ENCODE measurements at regions not wholly inside any gene's neighbourhood (a gene's known extent, or its start where the extent isn't known, plus 50 kb on each side); places are given as distances from the start of the nearest gene placed in this dataset.
"Not testable (repeated sequence)": the region's sequence is repeated elsewhere in the genome, so short reads cannot be mapped to it uniquely, and the experiment has no call there.

- no peaks in the 10 kb centered on the region for H3K4me1 ChIP-seq (ENCODE audit: control insufficient read depth, insufficient read depth, low read length)
- H3K36me3 ChIP-seq (ENCODE audit: control insufficient read depth in 2 of 2, insufficient read depth in 1 of 2, low read length in 2 of 2), result no peaks in the 10 kb centered on the region
- H3K27ac ChIP-seq (ENCODE audit: extremely low read depth, low read depth, low read length), result no peak overlapping the region
- POLR2A ChIA-PET, result no interaction called here
- TF ChIP-seq ZFP3 (tag by site-specific recombination; IDR thresholded peaks at IDR 0.05; ENCODE audit: low read depth) (no peak), OVOL3 (tag by site-specific recombination; IDR thresholded peaks at IDR 0.05) (no peak), ZNF768 (tag by site-specific recombination; IDR thresholded peaks at IDR 0.05) (no peak), ZNF792 (tag by site-specific recombination; IDR thresholded peaks at IDR 0.05) (no peak), ZNF510 (tag by site-specific recombination; IDR thresholded peaks at IDR 0.05; ENCODE audit: insufficient replicate concordance) (no peak), ZNF248 (tag by site-specific recombination; IDR thresholded peaks at IDR 0.05) (no peak), ZNF184 (tag by site-specific recombination; IDR thresholded peaks at IDR 0.05) (no peak), YY1 (tag by site-specific recombination; IDR thresholded peaks at IDR 0.05) (no peak)
- no peak overlapping the region for H3K4me3 ChIP-seq (ENCODE audit: low read depth, low read length)
- CTCF ChIA-PET, result no interaction called here
- H3K9me3 ChIP-seq (ENCODE audit: control insufficient read depth, insufficient read depth, low read depth, low read length), result no peaks in the 10 kb centered on the region
Measured at GRCh38 chr21:38637161-38637560, 138.9 kb upstream of the ERG start.

- H3K9me3 ChIP-seq (ENCODE audit: control insufficient read depth, insufficient read depth, low read depth, low read length), result no peaks in the 10 kb centered on the region
- no peak overlapping the region for H3K27ac ChIP-seq (ENCODE audit: extremely low read depth, low read depth, low read length)
- ChIA-PET POLR2A (no interaction called here), CTCF (no interaction called here)
- H3K36me3 ChIP-seq (ENCODE audit: control insufficient read depth in 2 of 2, insufficient read depth in 1 of 2, low read length in 2 of 2), result no peaks in the 10 kb centered on the region
- H3K4me1 ChIP-seq (ENCODE audit: control insufficient read depth, insufficient read depth, low read length), result no peaks in the 10 kb centered on the region
- no peak overlapping the region for H3K4me3 ChIP-seq (ENCODE audit: low read depth, low read length)
- TF ChIP-seq MYNN (tag by site-specific recombination; IDR thresholded peaks at IDR 0.05; ENCODE audit: borderline replicate concordance), result no peak
- TF ChIP-seq KLF8 (tag by site-specific recombination; IDR thresholded peaks at IDR 0.05), result no peak
- TF ChIP-seq ZNF548 (tag by site-specific recombination; IDR thresholded peaks at IDR 0.05), result no peak
- TF ChIP-seq TRIM28 (IDR thresholded peaks at IDR 0.05; ENCODE audit: borderline replicate concordance, low read length), result no peak
- TF ChIP-seq YY2 (tag by site-specific recombination; IDR thresholded peaks at IDR 0.05), result no peak
- TF ChIP-seq ZNF140 (tag by site-specific recombination; IDR thresholded peaks at IDR 0.05), result no peak
- no peak for TF ChIP-seq ZNF391 (tag by site-specific recombination; IDR thresholded peaks at IDR 0.05; ENCODE audit: borderline replicate concordance, low read depth)
- no peak for TF ChIP-seq TCF7L2 (IDR thresholded peaks at IDR 0.05; ENCODE audit: borderline replicate concordance, low read depth, low read length)
- no peak for TF ChIP-seq ZNF626 (tag by site-specific recombination; IDR thresholded peaks at IDR 0.05)
- TF ChIP-seq ZNF138 (tag by site-specific recombination; IDR thresholded peaks at IDR 0.05; ENCODE audit: borderline replicate concordance), result no peak
- TF ChIP-seq ZNF416 (tag by site-specific recombination; IDR thresholded peaks at IDR 0.05), result no peak
- TF ChIP-seq ZNF639 (tag by site-specific recombination; IDR thresholded peaks at IDR 0.05), result no peak
- TF ChIP-seq ZNF354C (tag by site-specific recombination; IDR thresholded peaks at IDR 0.05; ENCODE audit: borderline replicate concordance, low read depth), result no peak
- TF ChIP-seq ZNF133 (tag by site-specific recombination; IDR thresholded peaks at IDR 0.05), result no peak
- no peak for TF ChIP-seq ZNF350 (tag by site-specific recombination; IDR thresholded peaks at IDR 0.05)
- TF ChIP-seq ZNF580 (tag by site-specific recombination; IDR thresholded peaks at IDR 0.05), result no peak
- no peak for TF ChIP-seq ZNF324 (tag by site-specific recombination; IDR thresholded peaks at IDR 0.05)
Measured at GRCh38 chr21:38639571-38640354, 141.5 kb upstream of the ERG start.

- H3K36me3 ChIP-seq (ENCODE audit: control insufficient read depth in 2 of 2, insufficient read depth in 1 of 2, low read length in 2 of 2); H3K4me3 ChIP-seq (ENCODE audit: low read depth, low read length); H3K4me1 ChIP-seq (ENCODE audit: control insufficient read depth, insufficient read depth, low read length); H3K27ac ChIP-seq (ENCODE audit: extremely low read depth, low read depth, low read length); POLR2A ChIA-PET; H3K9me3 ChIP-seq (ENCODE audit: control insufficient read depth, insufficient read depth, low read depth, low read length): not testable (repeated sequence)
- CTCF ChIA-PET, result interaction anchor here (1.1 kb wide), 2 partner anchors 28 to 497 kb away, joined by 3 read pairs; no protein-coding TSS in a partner anchor
Measured at GRCh38 chr21:38640355-38640742, 142.1 kb upstream of the ERG start.
